SK-N-SH (cell line): ENCODE measurements at regions not wholly inside any gene's neighbourhood (a gene's known extent, or its start where the extent isn't known, plus 50 kb on each side); places are given as distances from the start of the nearest gene placed in this dataset.

Source experiments
- EZH2phosphoT487 ChIP-seq: fragments of 200-600 bp; sonication (generic); IDR thresholded peaks from 2 replicates; pipeline ENCODE4 v1.6.1; 2017; ENCODE audit warnings: low read depth, mixed run types, mild to moderate bottlenecking, antibody characterized with exemption, moderate library complexity, borderline replicate concordance
- POLR2AphosphoS5 ChIP-seq: IDR thresholded peaks from 2 replicates; pipeline ENCODE4 v1.6.1; 2012; ENCODE audit warnings: low read depth, low read length
- RAD21 ChIP-seq: IDR thresholded peaks from 2 replicates; pipeline ENCODE4 v1.6.1; 2012; ENCODE audit warnings: mild to moderate bottlenecking, low read length
- TF ChIP-seq, protein P1 (sequence below): IDR thresholded peaks from 2 replicates; pipeline ENCODE4 v1.4.0; 2012; ENCODE audit warnings: low read depth, borderline replicate concordance
- TF ChIP-seq, protein P2 (sequence below): IDR thresholded peaks from 2 replicates; pipeline ENCODE4 v1.6.1; 2012; ENCODE audit warnings: mild to moderate bottlenecking, low read depth, low read length, moderate library complexity
- TF ChIP-seq, protein P3 (sequence below): fragments of 200-600 bp; sonication (generic); IDR thresholded peaks from 2 replicates; pipeline ENCODE4 v1.6.1; 2017; ENCODE audit warnings: antibody characterized with exemption, mild to moderate bottlenecking, moderate library complexity

DNA sequence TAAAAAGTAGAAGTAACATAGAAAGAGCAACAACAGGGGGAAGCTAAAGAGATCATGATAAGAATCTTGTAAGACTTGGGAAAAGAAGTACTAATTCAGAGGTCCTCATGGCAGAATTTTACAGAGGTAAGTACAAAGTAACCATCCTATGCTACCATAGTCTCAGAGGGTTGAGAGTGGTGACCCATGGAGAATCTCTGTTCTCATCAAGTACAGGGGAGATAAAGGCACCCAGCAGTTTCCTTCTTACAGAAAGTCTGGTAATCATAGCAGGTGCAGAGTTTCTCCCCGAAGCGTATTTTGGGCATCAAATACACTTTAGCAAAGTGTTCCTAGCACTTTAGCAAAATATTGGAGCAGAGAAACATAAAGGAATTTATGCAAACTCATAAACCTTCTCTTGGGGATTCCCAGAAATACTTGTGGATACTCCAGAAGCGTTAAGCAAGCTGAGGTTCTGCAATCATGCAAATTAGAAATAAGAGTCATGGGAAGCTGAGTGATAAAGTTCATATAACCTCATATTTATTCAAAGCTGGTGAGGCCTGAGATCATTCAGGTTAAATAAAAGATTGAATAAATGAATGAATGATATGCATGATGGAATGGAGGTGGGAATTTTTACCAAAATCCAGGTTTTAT, 101.0 kb upstream of the SMC2 start:
- TF ChIP-seq, protein P1, sequence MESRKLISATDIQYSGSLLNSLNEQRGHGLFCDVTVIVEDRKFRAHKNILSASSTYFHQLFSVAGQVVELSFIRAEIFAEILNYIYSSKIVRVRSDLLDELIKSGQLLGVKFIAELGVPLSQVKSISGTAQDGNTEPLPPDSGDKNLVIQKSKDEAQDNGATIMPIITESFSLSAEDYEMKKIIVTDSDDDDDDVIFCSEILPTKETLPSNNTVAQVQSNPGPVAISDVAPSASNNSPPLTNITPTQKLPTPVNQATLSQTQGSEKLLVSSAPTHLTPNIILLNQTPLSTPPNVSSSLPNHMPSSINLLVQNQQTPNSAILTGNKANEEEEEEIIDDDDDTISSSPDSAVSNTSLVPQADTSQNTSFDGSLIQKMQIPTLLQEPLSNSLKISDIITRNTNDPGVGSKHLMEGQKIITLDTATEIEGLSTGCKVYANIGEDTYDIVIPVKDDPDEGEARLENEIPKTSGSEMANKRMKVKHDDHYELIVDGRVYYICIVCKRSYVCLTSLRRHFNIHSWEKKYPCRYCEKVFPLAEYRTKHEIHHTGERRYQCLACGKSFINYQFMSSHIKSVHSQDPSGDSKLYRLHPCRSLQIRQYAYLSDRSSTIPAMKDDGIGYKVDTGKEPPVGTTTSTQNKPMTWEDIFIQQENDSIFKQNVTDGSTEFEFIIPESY: no peak
- no peak for TF ChIP-seq RAD21
- TF ChIP-seq POLR2AphosphoS5: no peak
- TF ChIP-seq, protein P2, sequence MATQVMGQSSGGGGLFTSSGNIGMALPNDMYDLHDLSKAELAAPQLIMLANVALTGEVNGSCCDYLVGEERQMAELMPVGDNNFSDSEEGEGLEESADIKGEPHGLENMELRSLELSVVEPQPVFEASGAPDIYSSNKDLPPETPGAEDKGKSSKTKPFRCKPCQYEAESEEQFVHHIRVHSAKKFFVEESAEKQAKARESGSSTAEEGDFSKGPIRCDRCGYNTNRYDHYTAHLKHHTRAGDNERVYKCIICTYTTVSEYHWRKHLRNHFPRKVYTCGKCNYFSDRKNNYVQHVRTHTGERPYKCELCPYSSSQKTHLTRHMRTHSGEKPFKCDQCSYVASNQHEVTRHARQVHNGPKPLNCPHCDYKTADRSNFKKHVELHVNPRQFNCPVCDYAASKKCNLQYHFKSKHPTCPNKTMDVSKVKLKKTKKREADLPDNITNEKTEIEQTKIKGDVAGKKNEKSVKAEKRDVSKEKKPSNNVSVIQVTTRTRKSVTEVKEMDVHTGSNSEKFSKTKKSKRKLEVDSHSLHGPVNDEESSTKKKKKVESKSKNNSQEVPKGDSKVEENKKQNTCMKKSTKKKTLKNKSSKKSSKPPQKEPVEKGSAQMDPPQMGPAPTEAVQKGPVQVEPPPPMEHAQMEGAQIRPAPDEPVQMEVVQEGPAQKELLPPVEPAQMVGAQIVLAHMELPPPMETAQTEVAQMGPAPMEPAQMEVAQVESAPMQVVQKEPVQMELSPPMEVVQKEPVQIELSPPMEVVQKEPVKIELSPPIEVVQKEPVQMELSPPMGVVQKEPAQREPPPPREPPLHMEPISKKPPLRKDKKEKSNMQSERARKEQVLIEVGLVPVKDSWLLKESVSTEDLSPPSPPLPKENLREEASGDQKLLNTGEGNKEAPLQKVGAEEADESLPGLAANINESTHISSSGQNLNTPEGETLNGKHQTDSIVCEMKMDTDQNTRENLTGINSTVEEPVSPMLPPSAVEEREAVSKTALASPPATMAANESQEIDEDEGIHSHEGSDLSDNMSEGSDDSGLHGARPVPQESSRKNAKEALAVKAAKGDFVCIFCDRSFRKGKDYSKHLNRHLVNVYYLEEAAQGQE: no peak
- TF ChIP-seq EZH2phosphoT487: no peak
- TF ChIP-seq, protein P3, sequence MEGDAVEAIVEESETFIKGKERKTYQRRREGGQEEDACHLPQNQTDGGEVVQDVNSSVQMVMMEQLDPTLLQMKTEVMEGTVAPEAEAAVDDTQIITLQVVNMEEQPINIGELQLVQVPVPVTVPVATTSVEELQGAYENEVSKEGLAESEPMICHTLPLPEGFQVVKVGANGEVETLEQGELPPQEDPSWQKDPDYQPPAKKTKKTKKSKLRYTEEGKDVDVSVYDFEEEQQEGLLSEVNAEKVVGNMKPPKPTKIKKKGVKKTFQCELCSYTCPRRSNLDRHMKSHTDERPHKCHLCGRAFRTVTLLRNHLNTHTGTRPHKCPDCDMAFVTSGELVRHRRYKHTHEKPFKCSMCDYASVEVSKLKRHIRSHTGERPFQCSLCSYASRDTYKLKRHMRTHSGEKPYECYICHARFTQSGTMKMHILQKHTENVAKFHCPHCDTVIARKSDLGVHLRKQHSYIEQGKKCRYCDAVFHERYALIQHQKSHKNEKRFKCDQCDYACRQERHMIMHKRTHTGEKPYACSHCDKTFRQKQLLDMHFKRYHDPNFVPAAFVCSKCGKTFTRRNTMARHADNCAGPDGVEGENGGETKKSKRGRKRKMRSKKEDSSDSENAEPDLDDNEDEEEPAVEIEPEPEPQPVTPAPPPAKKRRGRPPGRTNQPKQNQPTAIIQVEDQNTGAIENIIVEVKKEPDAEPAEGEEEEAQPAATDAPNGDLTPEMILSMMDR: no peak
